Ishikawa (cell line): ENCODE measurements at regions not wholly inside any gene's neighbourhood (a gene's known extent, or its start where the extent isn't known, plus 50 kb on each side); places are given as distances from the start of the nearest gene placed in this dataset.

Experiments
- CEBPB ChIP-seq: IDR thresholded peaks from 2 replicates; pipeline ENCODE4 v1.6.1; 2012
- EP300 ChIP-seq: IDR thresholded peaks from 2 replicates; pipeline ENCODE4 v1.6.1; 2012; ENCODE audit warnings: borderline replicate concordance
- RAD21 ChIP-seq: IDR thresholded peaks from 2 replicates; pipeline ENCODE4 v1.6.1; 2012; ENCODE audit warnings: low read depth
- TAF1 ChIP-seq: IDR thresholded peaks from 2 replicates; pipeline ENCODE4 v1.6.1; 2012; ENCODE audit warnings: low read depth, mild to moderate bottlenecking
- YY1 ChIP-seq: IDR thresholded peaks from 2 replicates; pipeline ENCODE4 v1.6.1; 2012; ENCODE audit warnings: low read depth
- TF ChIP-seq, protein P1 (sequence below): IDR thresholded peaks from 2 replicates; pipeline ENCODE4 v1.6.1; 2012; ENCODE audit warnings: low read depth, mild to moderate bottlenecking

DNA sequence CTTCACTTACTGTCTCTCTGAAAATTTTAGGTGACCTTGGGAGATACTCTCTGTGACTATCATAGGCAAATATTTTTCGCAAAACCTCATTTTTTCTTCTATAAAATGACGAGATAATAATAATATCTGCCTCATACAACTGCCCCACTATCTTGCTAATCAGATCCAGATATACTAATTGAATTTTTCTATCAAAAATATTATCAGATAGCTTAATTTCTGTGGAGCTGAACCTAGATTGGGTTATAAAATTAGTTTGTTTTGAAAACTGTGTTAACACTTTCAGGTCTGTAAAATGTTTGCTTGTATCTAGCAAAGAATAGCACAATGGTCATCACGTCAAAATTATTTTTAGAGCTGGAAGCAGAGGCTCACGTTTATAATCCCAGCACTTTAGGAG, 486.7 kb upstream of the LRRN3 start:
- TF ChIP-seq YY1, result no peak
- TF ChIP-seq RAD21, result no peak
- TF ChIP-seq EP300, result no peak
- TF ChIP-seq TAF1, result no peak
- no peak for TF ChIP-seq CEBPB
- TF ChIP-seq, protein P1, sequence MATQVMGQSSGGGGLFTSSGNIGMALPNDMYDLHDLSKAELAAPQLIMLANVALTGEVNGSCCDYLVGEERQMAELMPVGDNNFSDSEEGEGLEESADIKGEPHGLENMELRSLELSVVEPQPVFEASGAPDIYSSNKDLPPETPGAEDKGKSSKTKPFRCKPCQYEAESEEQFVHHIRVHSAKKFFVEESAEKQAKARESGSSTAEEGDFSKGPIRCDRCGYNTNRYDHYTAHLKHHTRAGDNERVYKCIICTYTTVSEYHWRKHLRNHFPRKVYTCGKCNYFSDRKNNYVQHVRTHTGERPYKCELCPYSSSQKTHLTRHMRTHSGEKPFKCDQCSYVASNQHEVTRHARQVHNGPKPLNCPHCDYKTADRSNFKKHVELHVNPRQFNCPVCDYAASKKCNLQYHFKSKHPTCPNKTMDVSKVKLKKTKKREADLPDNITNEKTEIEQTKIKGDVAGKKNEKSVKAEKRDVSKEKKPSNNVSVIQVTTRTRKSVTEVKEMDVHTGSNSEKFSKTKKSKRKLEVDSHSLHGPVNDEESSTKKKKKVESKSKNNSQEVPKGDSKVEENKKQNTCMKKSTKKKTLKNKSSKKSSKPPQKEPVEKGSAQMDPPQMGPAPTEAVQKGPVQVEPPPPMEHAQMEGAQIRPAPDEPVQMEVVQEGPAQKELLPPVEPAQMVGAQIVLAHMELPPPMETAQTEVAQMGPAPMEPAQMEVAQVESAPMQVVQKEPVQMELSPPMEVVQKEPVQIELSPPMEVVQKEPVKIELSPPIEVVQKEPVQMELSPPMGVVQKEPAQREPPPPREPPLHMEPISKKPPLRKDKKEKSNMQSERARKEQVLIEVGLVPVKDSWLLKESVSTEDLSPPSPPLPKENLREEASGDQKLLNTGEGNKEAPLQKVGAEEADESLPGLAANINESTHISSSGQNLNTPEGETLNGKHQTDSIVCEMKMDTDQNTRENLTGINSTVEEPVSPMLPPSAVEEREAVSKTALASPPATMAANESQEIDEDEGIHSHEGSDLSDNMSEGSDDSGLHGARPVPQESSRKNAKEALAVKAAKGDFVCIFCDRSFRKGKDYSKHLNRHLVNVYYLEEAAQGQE, result no peak
